GM18909 (cell line): ENCODE measurements at regions not wholly inside any gene's neighbourhood (a gene's known extent, or its start where the extent isn't known, plus 50 kb on each side); places are given as distances from the start of the nearest gene placed in this dataset.

Source experiments
- ATAC-seq: cut with Tn5 transposase; IDR thresholded peaks from one replicate; pipeline ENCODE4 v1.9.1; 2021; ENCODE audit warnings: mild to moderate bottlenecking; ENCODE audit not compliant: unreplicated experiment, poor library complexity

- ATAC-seq: no peak
Observed at GRCh38 chr2:16250466-16250865, 310.1 kb downstream of the MYCN start.

DNA sequence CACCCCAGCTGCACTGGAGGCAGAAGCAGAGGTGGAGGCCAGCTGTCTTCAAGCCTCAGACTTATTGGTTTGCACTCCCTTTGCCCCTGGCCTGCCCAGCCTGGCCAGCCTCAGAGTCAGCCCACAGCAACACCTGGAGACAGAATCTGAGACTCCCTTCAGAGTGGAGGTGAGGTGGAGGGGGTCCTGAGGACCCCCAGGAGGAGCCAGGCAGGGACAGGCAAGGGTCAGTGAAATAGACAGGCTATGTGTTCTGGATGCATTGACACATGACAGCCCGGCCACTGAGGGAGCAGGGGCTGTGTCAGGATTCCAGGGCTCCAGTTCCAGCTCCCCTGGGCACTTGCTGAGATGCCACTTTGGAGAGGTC lies 309.7 kb downstream of the MYCN start:
- ATAC-seq: no peak

GRCh38 chr2:16249246-16250055 lies 309.1 kb downstream of the MYCN start:
- ATAC-seq: no peak

- no peak for ATAC-seq
Observed at GRCh38 chr2:16248571-16249105, 308.3 kb downstream of the MYCN start.

DNA sequence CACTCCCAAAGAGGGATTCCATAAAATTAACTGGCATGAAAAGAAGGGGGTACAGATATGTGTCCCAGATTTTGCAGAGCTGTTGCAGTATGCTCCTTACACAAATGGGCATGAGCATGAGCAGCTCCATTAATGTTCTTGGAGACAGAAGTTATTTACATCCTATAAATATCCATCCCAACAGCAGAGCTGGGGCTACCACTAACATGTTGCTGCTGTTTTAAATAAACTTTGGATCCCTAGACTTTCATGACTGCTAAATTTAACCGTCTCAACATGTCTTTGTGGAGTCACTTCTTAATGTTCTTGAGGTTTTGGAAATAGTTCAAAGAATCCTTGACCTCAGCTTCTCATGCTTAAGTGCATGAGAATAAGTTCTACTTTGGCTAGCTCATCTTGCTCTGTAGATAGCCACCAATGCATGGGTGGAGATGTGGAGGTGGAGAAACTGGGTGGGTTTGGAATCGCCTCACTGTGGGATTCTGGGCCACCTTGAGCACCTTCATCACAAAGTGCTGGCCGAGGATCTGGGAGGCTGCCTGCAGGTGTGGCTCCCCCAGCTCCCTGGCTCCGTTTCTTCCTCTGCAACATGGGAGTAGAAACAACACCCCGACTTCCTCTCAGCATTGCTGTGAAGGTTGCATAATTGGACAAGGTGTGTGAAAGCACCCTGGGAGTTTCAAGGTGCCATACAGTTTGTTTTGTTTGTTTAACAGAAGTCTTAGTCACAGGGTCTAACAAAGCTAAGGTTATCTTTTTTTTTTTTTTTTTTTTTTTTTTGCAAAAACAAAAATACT lies 307.2 kb downstream of the MYCN start:
- no peak for ATAC-seq

GRCh38 chr2:16246911-16247310 lies 306.6 kb downstream of the MYCN start:
- no peak for ATAC-seq

DNA sequence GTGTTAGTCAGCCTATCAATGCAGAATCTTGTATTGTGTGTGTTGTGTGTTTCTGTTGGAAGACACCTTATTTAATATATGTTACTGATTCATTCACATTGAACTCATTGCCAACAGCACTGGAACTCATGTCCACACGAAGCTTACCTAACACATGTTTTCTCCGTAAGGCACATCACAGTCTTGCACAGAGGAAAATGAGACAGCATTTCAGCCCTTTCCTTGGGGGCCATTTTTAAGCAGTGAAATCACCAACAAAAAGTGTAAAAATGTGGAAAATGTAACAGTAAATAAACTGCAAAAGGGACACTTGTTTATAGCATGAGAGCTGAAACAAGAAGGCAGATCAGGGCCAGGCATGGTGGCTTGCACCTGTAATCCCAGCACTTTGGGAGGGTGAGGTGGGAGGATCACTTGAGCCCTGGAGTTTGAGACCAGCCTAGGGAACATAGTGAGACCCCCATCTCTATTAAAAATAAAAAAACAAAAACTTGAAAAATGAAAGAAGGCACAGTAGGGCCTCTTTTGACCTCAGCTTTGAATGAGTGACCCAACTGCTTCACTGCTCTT lies 306.0 kb downstream of the MYCN start:
- no peak for ATAC-seq

DNA sequence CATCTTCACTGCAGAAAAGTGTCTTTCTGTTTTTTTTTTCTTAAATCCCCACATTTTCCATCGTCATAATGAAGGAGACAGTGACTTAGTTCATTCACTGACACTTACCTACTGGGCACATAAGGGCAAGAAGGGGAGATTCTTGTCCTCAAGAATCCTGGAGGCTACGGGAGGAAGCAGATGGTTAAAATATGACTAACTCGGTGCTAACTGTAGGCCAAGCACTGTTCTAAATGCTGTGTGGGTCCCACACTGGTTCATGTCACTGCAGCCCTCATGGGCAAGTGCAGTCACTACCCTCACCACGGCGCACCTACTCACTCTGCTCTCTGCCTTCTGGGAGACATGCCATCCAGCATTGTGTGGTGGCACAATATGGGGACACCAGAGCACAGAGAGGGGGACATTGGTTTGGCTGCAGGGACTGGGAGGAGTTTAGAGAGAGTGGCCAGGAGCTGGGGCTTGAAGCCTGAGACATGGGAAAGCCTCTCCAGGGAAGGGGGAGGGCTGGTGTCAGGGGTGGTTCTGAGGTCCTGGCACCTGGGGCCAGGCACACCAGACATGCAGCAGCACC lies 305.2 kb downstream of the MYCN start:
- no peak for ATAC-seq

DNA sequence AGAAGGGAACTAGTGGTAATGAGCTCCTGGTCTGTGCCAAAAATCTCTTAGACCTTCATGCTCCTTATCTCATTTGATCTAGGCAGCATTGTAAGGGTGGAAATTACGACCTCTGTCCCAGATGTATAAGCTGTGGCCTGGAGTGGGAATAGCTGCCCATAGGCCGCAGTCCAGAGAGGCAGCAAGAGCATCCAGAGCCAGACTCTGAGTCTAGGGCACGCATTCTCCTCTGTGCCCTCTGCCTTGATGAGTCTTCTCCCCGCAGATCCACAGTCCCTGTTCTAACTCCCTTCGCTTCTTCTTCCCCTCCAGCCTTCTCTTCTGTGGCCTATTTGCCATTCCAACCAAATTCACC lies 304.6 kb downstream of the MYCN start:
- no peak for ATAC-seq

GRCh38 chr2:16244153-16244965 lies 304.0 kb downstream of the MYCN start:
- no peak for ATAC-seq

DNA sequence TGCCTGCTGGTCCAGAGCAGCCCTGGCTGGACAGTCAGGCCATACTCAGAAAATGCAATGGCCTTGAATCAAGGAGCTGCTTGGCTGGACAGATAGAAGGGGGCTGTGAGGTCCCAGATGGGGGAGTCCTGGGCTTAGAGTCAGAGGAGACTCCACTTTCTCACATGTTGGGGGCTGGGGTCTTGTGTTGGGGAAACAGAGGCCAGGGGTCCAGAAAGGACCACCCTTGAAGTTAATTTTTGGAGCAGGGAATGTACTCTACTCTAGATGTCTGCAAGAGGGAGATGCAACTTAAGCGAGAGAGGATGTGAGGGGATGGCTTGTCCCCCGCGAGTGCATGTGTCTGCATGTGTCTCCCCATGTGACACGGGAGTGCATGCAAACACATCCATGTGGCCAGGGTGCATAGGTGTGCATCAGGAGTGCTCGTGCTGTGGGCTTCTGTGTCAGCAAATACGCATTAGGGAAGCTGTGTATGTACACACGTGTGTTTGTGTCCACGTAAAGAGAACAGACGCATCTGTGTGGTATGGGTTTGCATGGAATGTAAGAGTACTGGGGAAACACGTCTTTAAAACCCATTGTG lies 303.2 kb downstream of the MYCN start:
- no peak for ATAC-seq

DNA sequence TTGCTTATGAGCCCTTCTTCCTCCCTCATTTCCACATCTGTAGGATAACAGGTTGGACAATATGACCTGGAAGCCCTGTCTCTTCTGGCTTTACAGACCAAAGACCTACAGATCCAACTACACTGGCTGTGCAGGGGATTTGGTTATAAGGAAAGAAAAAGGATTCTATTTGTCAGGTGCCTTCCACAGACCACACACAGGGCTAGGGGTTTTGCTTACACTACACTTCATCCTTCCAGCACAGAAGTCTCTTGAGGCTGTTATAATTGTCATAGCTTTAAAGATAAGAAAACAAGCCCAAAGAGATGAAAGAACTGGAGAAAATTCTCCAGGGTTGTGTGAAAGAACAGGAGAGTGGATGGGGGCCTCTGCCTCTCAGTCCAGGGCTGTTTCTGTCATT lies 302.6 kb downstream of the MYCN start:
- no peak for ATAC-seq

- no peak for ATAC-seq
Observed at GRCh38 chr2:16241166-16242160, 301.1 kb downstream of the MYCN start.

DNA sequence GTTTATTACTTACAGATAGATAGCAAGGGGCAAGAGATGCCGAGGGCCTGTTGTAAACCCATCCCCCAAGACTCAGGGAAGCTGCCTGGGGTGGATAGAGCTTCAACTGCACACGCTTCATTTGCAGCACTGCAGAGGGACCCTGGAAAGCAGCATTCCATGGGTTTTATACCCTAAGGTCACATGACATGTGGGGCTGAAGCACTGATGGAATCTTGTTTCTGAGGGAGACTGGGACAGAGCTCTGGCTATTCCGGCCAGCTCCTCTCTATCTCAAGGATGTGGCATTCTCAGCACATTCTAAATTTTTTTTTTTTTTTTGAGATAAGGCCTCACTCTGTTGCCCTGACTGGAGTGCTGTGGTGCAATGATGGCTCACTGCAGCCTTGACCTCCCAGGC lies 300.1 kb downstream of the MYCN start:
- no peak for ATAC-seq

DNA sequence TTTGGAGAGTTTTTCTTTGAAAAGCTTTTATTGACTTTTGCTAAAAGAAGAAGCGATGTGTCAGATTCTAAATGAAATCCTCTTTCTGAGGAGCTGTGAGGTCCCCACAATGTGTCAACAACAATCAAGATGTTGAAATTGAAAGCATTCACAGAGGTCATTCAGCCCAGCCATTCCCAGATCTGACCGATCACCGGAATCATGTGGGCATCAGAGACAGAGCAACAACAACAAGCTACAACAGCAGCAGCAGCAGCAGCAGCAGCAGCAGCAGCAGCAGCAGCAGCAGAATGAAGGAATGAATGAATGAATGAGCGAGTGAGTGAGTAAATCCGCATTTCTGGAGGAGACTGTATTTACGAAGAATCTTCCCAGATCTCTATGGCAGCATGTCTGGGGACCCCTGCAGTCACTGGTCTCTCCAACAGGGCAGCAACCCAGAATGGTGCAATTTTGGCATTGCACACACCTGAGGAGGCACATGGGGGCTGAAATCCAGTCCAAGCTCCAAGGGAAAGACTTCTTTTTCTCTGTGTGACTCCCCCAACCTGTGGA lies 299.0 kb downstream of the MYCN start:
- ATAC-seq: no peak

DNA sequence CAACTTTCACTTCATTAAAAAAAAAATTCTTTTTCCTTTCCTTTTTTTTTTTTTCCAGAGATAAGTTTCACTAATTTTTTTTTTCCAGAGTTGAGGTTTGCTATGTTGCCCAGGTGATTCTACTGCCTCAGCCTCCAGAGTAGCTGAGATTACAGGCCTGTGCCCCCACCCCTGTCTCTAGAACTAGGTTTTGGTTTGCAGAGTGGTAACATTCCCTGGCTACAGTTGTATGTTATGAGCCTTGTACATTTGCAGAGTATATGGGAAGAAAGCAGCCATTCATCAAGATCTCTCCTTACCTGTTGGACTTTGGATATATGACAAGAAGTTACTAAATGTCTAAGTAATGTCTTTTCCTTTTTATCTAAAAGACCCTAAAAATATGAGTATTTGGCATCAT lies 298.4 kb downstream of the MYCN start:
- ATAC-seq: no peak

- no peak for ATAC-seq
Observed at GRCh38 chr2:16238001-16238761, 297.8 kb downstream of the MYCN start.

DNA sequence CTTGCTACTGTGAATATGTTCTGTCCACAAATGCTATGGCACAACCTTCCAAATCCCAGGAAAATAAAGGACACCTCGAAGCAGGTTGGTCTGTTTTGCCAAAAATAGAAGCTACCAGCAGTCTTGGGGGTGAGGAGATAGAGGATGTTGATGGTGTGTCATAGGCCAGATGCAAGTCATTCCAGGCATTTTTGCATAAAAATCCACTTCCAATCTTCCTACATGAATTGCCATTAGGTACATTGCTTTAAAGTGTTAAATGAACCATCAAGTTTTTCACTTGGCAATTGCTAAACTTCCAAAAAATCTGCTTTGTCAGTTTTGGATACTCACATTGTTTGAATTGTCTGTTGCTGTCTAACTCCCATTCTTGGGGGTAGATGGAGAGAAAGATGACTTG lies 295.4 kb downstream of the MYCN start:
- no peak for ATAC-seq
